ENCODE measurements at regions not wholly inside any gene's neighbourhood (a gene's known extent, or its start where the extent isn't known, plus 50 kb on each side); places are given as distances from the start of the nearest gene placed in this dataset.

DNA sequence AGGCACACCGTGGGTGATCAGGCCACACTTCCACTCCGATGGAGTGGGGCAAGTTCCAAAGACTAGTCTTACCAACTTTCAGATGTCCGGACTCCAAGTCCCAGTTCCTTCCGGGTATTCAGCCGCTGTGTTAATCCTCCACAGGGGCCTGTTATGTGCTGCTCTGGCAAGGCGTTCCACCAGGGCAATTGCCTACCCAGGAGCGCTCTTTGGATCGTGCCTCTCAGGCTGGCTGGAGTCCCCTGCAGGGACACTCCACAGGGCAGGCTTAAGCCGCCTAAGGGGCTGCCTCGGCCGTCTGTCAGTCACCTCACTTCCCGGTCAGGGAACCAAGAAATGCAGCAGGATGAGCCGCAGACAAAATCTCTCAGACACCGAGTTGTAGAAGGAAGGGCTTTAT, 118.7 kb upstream of the CCNG1 start:
- TF ChIP-seq, protein P1, sequence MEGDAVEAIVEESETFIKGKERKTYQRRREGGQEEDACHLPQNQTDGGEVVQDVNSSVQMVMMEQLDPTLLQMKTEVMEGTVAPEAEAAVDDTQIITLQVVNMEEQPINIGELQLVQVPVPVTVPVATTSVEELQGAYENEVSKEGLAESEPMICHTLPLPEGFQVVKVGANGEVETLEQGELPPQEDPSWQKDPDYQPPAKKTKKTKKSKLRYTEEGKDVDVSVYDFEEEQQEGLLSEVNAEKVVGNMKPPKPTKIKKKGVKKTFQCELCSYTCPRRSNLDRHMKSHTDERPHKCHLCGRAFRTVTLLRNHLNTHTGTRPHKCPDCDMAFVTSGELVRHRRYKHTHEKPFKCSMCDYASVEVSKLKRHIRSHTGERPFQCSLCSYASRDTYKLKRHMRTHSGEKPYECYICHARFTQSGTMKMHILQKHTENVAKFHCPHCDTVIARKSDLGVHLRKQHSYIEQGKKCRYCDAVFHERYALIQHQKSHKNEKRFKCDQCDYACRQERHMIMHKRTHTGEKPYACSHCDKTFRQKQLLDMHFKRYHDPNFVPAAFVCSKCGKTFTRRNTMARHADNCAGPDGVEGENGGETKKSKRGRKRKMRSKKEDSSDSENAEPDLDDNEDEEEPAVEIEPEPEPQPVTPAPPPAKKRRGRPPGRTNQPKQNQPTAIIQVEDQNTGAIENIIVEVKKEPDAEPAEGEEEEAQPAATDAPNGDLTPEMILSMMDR (IDR thresholded peaks at IDR 0.05; ENCODE audit: poor library complexity) = no peak
- TF ChIP-seq EZH2phosphoT487 (IDR thresholded peaks at IDR 0.05; ENCODE audit: low read depth, severe bottlenecking, unreplicated experiment) = no peak
